Loucy (cell line): ENCODE measurements at regions not wholly inside any gene's neighbourhood (a gene's known extent, or its start where the extent isn't known, plus 50 kb on each side); places are given as distances from the start of the nearest gene placed in this dataset.

ENCODE experiments used
- EZH2phosphoT487 ChIP-seq: fragments of 200-600 bp; IDR thresholded peaks from 2 replicates; pipeline ENCODE4 v1.6.1; 2018; ENCODE audit warnings: antibody characterized with exemption, mild to moderate bottlenecking, moderate library complexity, borderline replicate concordance
- TF ChIP-seq, protein P1 (sequence below): fragments of 200-600 bp; sonication (generic); conservative IDR thresholded peaks from 2 replicates; pipeline ENCODE4 v1.5.1; 2014; ENCODE audit warnings: mild to moderate bottlenecking, antibody characterized with exemption, low read length

DNA sequence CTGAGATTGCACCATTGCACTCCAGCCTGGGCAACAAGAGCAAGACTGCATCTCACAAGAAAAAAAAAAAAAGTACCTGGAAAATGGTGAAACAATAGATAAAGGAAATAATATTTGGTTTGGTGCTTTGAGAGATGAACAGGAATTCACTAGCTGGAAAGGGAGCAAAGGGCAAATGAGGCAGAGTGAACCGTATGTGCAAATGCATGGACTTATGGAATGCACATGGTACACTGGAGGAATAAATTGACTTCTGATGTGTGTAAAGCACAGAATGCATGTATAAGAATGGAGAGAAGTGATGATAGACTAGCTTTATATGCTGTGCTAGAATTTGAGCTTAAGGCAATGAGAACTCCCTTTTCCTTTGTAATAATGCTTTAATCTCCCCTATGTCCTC, 413.3 kb downstream of the SPRY1 start:
- TF ChIP-seq, protein P1, sequence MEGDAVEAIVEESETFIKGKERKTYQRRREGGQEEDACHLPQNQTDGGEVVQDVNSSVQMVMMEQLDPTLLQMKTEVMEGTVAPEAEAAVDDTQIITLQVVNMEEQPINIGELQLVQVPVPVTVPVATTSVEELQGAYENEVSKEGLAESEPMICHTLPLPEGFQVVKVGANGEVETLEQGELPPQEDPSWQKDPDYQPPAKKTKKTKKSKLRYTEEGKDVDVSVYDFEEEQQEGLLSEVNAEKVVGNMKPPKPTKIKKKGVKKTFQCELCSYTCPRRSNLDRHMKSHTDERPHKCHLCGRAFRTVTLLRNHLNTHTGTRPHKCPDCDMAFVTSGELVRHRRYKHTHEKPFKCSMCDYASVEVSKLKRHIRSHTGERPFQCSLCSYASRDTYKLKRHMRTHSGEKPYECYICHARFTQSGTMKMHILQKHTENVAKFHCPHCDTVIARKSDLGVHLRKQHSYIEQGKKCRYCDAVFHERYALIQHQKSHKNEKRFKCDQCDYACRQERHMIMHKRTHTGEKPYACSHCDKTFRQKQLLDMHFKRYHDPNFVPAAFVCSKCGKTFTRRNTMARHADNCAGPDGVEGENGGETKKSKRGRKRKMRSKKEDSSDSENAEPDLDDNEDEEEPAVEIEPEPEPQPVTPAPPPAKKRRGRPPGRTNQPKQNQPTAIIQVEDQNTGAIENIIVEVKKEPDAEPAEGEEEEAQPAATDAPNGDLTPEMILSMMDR: no peak
- no peak for TF ChIP-seq EZH2phosphoT487
